ENCODE measurements at regions not wholly inside any gene's neighbourhood (a gene's known extent, or its start where the extent isn't known, plus 50 kb on each side); places are given as distances from the start of the nearest gene placed in this dataset.

GRCh38 chr18:67318651-67319050, 197.9 kb downstream of the DSEL start:
- Histone ChIP-seq H3K4ac (ENCODE audit: low read depth, low read length) (no peak overlapping the region), H3K4me2 (ENCODE audit: insufficient read depth, insufficient read length, low read length) (no peak overlapping the region), H2BK12ac (ENCODE audit: insufficient read length, low read depth, low read length) (no peak overlapping the region), H3K9me3 (ENCODE audit: control insufficient read depth, low read depth, low read length) (no peaks in the 10 kb centered on the region), H3K18ac (ENCODE audit: insufficient read length, low read depth, low read length) (no peak overlapping the region), H4K20me1 (ENCODE audit: control insufficient read depth, insufficient read depth, insufficient read length) (no peaks in the 10 kb centered on the region), H3K79me2 (ENCODE audit: insufficient read depth, low read length) (no peaks in the 10 kb centered on the region), H3K14ac (ENCODE audit: insufficient read depth, low read length) (no peak overlapping the region), H3K27ac (ENCODE audit: insufficient read length, low read depth, low read length) (no peak overlapping the region), H3K4me1 (ENCODE audit: insufficient read depth, low read length) (no peaks in the 10 kb centered on the region), H3K79me1 (ENCODE audit: insufficient read depth, low read depth, low read length, poor library complexity, severe bottlenecking) (no peaks in the 10 kb centered on the region), H2BK120ac (ENCODE audit: low read depth, low read length, poor library complexity, severe bottlenecking) (no peak overlapping the region), H2BK20ac (ENCODE audit: low read depth, low read length, poor library complexity, severe bottlenecking) (no peak overlapping the region), H3K27me3 (ENCODE audit: insufficient read depth, low read length) (no peaks in the 10 kb centered on the region; the same call in 1 of the 2 replicates), H2AK5ac (ENCODE audit: insufficient read length, low read length) (no peak overlapping the region), H2AFZ (ENCODE audit: low read length) (no peak overlapping the region), H4K5ac (ENCODE audit: insufficient read length, low read depth, low read length) (no peak overlapping the region), H3K56ac (ENCODE audit: insufficient read length, low read depth, low read length) (no peak overlapping the region), H2BK5ac (ENCODE audit: insufficient read length, low read length) (no peak overlapping the region), H4K91ac (ENCODE audit: insufficient read length, low read depth, low read length) (no peak overlapping the region), H3K9ac (ENCODE audit: extremely low read depth, insufficient read length, low read length) (no peak overlapping the region), H3T11ph (ENCODE audit: low read length) (no peak overlapping the region), H2BK15ac (ENCODE audit: low read depth, low read length) (no peak overlapping the region), H3K23me2 (ENCODE audit: insufficient read length, low read depth, low read length, poor library complexity, severe bottlenecking) (no peaks in the 10 kb centered on the region), H3K23ac (ENCODE audit: insufficient read length, low read depth, low read length) (no peak overlapping the region), H4K8ac (replicated peaks; ENCODE audit: insufficient read length, low read depth, low read length) (no peak overlapping the region)
- Mint-ChIP-seq H3K27ac (no peak overlapping the region), H3K4me1 (peaks cover 8% of the 10 kb centered on the region in 2 experiments; a peak in 3 of 4 replicates), H3K4me3 (no peak overlapping the region), H3K36me3 (ENCODE audit: insufficient read depth in 1 of 3, low read depth in 3 of 3) (no peaks in the 10 kb centered on the region), H3K9me3 (no peaks in the 10 kb centered on the region; a peak in 1 of 5 replicates), H3K27me3 (ENCODE audit: low read depth) (no peaks in the 10 kb centered on the region)
- no peak for DNase-seq
- TF ChIP-seq CTCF (conservative IDR thresholded peaks at IDR 0.05): no peak
